ENCODE measurements at regions not wholly inside any gene's neighbourhood (a gene's known extent, or its start where the extent isn't known, plus 50 kb on each side); places are given as distances from the start of the nearest gene placed in this dataset.

GRCh38 chrX:127390316-127390715, 570.8 kb downstream of the PRR32 start:
- Histone ChIP-seq H3K27me3 (replicated peaks in 1 of 4; ENCODE audit: control insufficient read depth in 3 of 4, extremely low read depth in 1 of 4, insufficient read depth in 3 of 4, low read length in 3 of 4) (no peaks in the 10 kb centered on the region), H2BK15ac (ENCODE audit: low read length) (no peak overlapping the region), H3K27ac (ENCODE audit: low read depth, low read length) (no peak overlapping the region), H2BK5ac (ENCODE audit: low read depth, low read length) (no peak overlapping the region), H2BK12ac (ENCODE audit: low read depth, low read length) (no peak overlapping the region), H4K91ac (replicated peaks; ENCODE audit: insufficient read length, low read length) (no peak overlapping the region), H3K23ac (ENCODE audit: insufficient read length) (no peak overlapping the region), H3K14ac (ENCODE audit: insufficient read length) (no peak overlapping the region), H4K5ac (ENCODE audit: insufficient read length, low read depth, low read length) (no peak overlapping the region), H3K18ac (ENCODE audit: extremely low read depth, low read length) (no peak overlapping the region), H3K4me1 (replicated peaks in 1 of 4; ENCODE audit: control insufficient read depth in 3 of 4, insufficient read depth in 4 of 4, low read length in 3 of 4) (no peaks in the 10 kb centered on the region), H3K4ac (replicated peaks; ENCODE audit: insufficient read length, low read depth, low read length) (no peak overlapping the region), H3K4me3 (ENCODE audit: extremely low read depth in 1 of 4, insufficient read depth in 2 of 4, low read depth in 3 of 4, low read length in 4 of 4) (no peak overlapping the region), H4K20me1 (replicated peaks in 1 of 2; ENCODE audit: control insufficient read depth in 1 of 2, insufficient read depth in 2 of 2, low read length in 2 of 2) (no peaks in the 10 kb centered on the region), H3K79me2 (ENCODE audit: control insufficient read depth in 1 of 2, insufficient read depth in 2 of 2, low read length in 2 of 2) (no peaks in the 10 kb centered on the region), H3K9me3 (ENCODE audit: insufficient read depth in 2 of 2, low read depth in 1 of 2, low read length in 1 of 2) (no peaks in the 10 kb centered on the region), H3K23me2 (ENCODE audit: low read depth, low read length) (no peaks in the 10 kb centered on the region), H3K9ac (replicated peaks in 1 of 4; ENCODE audit: extremely low read depth in 1 of 4, low read depth in 3 of 4, low read length in 3 of 4) (no peak overlapping the region), H3K36me3 (ENCODE audit: control insufficient read depth in 2 of 4, insufficient read depth in 4 of 4, low read length in 3 of 4) (no peaks in the 10 kb centered on the region), H2BK20ac (ENCODE audit: low read length) (no peak overlapping the region), H3K4me2 (ENCODE audit: insufficient read depth in 1 of 2, low read depth in 2 of 2, low read length in 2 of 2) (no peak overlapping the region), H2AFZ (ENCODE audit: low read length) (no peak overlapping the region), H3K79me1 (ENCODE audit: low read depth, low read length) (no peaks in the 10 kb centered on the region), H4K8ac (ENCODE audit: extremely low read depth, insufficient read depth, low read length) (no peak overlapping the region), H2AK5ac (ENCODE audit: low read depth, low read length) (no peak overlapping the region), H3K56ac (replicated peaks; ENCODE audit: insufficient read length, low read depth, low read length) (no peak overlapping the region), H2BK120ac (replicated peaks; ENCODE audit: low read depth, low read length) (no peak overlapping the region)
- CTCF ChIA-PET (ENCODE audit: partially characterized antibody): no interaction called here
- WGBS, 2 experiments (ENCODE audit: extremely low coverage in 1 of 2, insufficient coverage in 1 of 2, insufficient read length in 1 of 2, insufficient replicate concordance in 2 of 2, low coverage in 1 of 2, low lambda C conversion rate in 2 of 2, missing lambda C conversion rate in 1 of 2): 91% methylated on average over 4 of the region's 4 CpGs; no CpG with 5 or more reads in 1 of the 2 experiments
- FAIRE-seq (no peak), DNase-seq (ENCODE audit: low read depth in 1 of 2, low spot score in 2 of 2) (no peak)
- POLR2A ChIA-PET (ENCODE audit: partially characterized antibody): no interaction called here
- TF ChIP-seq YY1 (IDR thresholded peaks at IDR 0.05; ENCODE audit: low read depth, low read length): no peak
- no peak for TF ChIP-seq RFX5 (IDR thresholded peaks at IDR 0.05; ENCODE audit: borderline replicate concordance, low read depth, low read length)
- no peak for TF ChIP-seq NANOG (IDR thresholded peaks at IDR 0.05; ENCODE audit: insufficient read depth, low read depth, low read length, poor library complexity, severe bottlenecking)
- TF ChIP-seq SIRT6 (IDR thresholded peaks at IDR 0.05; ENCODE audit: low read length): no peak
- TF ChIP-seq ASH2L (IDR thresholded peaks at IDR 0.05; ENCODE audit: low read length): no peak
- no peak for TF ChIP-seq SRF (IDR thresholded peaks at IDR 0.05; ENCODE audit: low read depth, low read length)
- TF ChIP-seq KDM4A (IDR thresholded peaks at IDR 0.05; ENCODE audit: low read depth, low read length, severe bottlenecking): no peak
- TF ChIP-seq RBBP5 (IDR thresholded peaks at IDR 0.05; ENCODE audit: borderline replicate concordance, low read depth, low read length): no peak
- no peak for TF ChIP-seq CBX8 (IDR thresholded peaks at IDR 0.05; ENCODE audit: borderline replicate concordance, low read depth, low read length)
- no peak for TF ChIP-seq POLR2AphosphoS5 (IDR thresholded peaks at IDR 0.05; ENCODE audit: low read depth, low read length)
- TF ChIP-seq EZH2 (IDR thresholded peaks at IDR 0.05; ENCODE audit: low read depth, low read length, severe bottlenecking): no peak
- TF ChIP-seq JUN (IDR thresholded peaks at IDR 0.05; ENCODE audit: low read depth, low read length): no peak
- no peak for TF ChIP-seq TEAD4 (IDR thresholded peaks at IDR 0.05; ENCODE audit: low read depth, low read length)
- TF ChIP-seq BCL11A (IDR thresholded peaks at IDR 0.05; ENCODE audit: low read depth in 2 of 2, low read length in 2 of 2): no peak
- no peak for TF ChIP-seq SAP30 (IDR thresholded peaks at IDR 0.05; ENCODE audit: insufficient read depth, insufficient replicate concordance, low read length)
